NCI-H1694 (cell line): ENCODE measurements at regions not wholly inside any gene's neighbourhood (a gene's known extent, or its start where the extent isn't known, plus 50 kb on each side); places are given as distances from the start of the nearest gene placed in this dataset.

Experiments
- DNase-seq: peaks from one replicate; lab custom pipeline; 2025; lab: John Stamatoyannopoulos, UW

DNA sequence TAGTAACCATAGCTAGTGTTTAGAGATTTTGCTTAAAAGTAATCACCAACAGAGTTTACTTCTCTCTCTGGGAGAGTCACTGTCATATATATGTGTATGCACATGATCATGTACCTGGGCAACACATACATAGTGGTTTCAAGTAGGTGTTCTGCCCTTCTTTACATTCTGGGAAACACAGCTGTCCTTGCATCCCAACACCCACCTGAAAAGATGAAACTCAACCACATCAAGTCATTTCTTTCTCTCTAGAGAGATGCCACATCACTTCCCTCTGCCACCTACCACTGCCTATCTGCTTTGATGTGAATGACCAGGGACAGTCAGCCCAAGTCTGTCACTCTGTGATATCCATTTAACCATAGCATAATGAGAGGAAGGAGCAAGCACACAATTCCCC, 155.8 kb upstream of the GADL1 start:
- no peak for DNase-seq

DNA sequence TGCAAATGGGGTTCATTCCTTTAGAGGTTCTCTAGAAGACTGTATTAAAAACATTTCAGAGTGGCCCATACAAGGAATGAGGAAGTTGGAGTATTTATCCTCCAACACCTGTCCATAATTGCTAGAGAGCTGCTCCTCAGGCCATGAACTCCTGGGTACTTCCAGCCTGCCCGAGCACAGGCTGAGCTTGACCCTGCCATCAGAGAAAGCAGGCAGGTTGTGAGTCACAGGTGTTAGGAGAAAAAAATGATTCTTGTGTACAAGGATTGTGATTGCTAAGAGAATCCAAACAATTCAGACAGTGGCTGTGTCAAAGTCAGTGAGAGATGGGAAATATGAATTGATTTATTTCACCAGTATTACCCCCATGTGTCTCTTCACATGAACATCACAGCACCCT, 156.8 kb upstream of the GADL1 start:
- no peak for DNase-seq

DNA sequence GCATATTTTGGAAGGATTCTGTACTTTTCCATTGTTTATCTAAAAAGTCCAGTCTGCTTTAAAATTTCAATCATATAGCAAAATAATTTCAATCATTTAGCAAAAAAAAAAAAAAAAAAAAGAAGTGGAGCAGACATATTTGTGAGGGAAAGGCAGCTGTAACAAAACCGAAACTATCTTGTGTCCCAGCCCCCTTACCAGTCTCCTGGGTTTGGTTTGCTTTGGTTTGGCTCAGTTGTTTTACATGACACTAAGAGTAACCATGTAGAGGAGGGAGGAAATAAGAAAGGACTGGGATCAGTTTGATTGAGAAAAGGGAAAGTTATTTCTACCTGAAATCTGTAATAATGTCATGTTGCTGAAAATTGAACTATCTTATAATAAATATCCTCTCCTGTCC, 158.8 kb upstream of the GADL1 start:
- DNase-seq = no peak

DNA sequence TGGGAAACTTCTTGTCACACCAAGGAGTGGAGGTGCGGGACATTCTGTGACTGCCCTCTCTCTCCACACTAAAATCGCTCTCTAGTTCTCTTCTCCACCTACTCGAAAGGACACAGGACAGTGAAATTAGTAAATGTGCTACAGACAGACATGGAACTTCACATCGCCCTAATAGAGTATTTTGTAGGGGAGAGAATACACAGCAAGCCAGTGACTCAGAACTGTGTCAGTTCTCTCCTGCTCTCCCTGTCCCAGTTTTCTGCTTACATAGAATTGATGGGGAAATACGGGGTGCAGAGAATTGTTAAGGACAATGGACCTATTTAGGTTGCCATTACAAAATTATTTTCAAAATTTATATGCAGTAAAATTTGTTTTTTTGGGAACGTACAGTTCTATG, 159.6 kb upstream of the GADL1 start:
- DNase-seq = no peak

DNA sequence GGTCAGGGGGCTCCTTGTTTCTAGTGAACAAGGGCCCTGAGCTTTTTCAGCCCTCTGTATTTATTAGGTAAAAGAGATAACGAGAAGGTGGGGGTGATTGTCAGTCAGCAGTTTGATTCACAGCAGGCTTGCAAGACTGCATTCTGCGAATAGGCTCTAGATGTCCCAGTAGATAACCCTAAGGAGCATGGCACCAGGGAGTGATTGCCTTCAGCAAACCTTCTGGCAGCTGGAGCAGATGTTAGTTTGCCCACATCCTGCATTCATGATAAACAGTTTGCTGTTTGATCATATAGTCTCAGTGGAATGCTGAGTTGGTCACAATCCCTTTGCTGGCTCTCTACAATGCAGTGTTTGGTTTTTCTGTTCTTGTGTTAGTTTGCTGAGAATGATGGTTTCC, 161.3 kb upstream of the GADL1 start:
- DNase-seq = no peak

DNA sequence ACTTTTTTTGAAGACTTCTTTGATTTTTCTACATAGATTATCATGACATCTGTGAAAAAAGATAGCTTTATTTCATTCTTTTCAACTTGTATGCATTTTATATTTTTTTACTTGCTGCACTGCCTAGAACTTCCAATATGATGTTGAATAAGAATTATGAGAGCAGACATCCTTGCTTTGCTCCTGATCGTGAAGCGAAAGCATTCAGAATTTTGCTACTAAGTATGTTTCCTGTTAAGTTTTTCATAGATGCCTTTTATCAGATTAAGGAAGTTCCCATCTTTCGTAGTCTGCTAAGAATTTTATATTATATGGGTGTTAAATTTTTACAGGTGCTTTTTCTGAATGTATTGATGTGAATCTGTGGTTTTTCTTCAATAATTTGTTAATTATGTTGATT, 163.4 kb upstream of the GADL1 start:
- no peak for DNase-seq

DNA sequence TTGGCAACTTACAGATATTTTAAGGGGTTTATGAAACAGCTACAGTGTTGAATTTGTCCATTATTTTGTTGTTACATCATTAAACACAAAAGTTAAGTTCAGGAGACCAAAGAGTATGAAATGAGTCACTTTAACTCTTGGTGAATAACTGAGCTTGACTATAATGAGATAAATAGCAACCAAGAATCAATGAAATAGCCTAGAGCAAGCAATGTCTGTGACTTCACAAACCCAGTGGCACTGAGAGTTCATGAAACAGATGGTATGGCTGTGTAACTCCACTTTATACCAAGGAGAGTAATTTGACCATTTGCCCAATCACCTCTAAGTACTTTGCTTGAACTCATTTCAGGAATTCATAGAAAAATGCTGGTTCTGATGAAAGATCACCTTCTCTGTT, 169.6 kb upstream of the GADL1 start:
- no peak for DNase-seq

DNA sequence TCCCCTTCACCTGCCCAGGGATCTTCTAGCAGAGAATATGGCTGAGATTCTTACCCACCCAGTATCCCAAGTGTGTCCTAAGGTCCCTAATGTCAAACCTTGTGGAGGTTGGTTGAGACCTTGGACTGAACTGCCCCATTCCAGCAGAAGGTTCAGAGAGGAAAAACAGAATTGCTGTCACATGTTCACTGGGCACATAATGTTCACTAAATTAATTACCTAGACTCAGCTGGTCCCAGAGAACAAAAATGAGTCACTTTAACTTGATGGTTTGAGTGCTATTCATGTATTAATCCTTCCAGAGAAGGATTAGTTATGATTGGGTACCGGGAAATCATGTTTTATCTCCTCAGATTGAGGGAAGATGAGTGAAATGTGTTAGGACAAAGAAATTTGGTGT, 171.3 kb upstream of the GADL1 start:
- DNase-seq = no peak

DNA sequence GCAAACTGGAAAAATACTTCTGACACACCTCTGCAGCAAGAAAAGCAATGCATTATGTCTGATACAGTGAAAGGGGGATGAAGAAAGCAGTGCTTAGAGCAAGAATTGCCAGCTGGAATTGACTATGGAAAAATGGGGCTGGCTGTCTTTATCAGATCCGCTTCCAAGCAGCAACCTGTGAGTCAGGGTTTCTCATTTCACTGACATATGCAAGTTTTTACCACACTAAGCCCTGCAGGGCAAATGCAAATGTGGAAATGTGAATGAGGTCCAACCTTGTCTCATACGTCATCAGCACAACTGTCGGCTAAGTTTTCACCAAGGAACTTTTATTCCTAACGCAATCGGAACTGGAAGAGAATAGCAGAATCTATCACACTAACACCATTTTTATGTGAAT, 172.5 kb upstream of the GADL1 start:
- no peak for DNase-seq

DNA sequence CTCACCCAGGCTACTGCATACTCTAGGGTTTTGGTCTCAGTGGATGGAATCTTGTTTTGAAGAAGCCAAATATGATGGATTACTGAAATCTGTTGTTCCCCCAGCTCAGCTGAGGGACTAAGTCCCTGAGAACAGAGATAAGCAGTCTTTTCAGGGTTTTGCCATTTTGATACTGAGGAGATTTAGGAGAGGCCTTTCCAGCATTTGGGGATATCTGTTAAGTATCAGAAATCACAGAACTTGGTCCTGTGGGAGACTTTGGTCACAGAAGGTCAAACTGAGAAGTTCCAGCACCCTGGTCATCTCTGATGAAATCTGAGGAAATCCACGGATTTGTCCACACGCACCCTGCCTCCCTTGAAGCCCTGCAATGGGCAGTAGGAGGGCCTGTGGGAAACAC, 181.0 kb upstream of the GADL1 start:
- DNase-seq = no peak

DNA sequence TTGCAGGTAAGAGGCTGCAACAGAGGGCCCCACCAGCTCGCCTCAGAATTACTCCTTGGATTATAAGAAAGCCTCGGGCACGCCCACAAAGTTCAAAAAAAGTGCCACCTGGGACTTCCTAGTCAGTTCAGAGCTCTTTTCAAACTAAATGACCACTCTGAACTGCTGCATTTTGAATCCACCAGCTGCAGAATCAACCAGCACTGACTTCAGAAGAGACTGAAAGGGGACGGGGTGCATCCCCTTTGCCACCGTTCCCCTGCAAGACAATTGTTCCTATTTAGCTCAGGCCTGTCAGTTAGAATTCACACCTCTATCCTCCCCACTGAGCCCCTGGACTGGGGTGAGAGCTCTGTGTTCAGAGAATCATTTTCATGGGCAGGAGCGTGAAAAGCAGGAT, 181.4 kb upstream of the GADL1 start:
- DNase-seq = no peak

DNA sequence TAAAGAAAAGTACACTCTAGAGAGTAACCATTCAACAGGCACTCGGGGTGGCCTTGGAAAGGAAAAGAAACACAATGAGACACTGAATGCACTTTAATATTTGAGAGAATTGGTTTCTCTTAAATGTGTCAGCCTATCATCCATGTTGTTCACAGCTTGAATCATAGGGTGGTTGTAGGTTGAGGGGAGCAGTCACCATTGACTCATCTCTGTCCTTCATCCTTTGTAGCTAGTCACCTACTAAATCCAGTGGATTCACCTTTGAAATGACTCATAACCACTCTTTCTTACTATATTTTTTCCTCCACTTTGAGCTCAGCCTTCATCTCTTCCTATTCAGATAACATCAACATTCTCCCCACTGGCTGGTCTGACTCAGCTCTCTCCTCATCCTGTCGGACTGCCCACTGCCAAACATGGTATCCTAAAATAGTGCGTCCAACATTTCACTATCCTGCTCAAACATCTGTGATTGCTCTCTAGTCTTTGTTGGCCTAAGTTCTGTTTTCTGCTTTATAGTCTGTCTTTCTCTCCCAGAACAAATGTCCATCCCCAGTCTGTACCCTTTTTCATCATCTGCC, 182.7 kb upstream of the GADL1 start:
- no peak for DNase-seq

DNA sequence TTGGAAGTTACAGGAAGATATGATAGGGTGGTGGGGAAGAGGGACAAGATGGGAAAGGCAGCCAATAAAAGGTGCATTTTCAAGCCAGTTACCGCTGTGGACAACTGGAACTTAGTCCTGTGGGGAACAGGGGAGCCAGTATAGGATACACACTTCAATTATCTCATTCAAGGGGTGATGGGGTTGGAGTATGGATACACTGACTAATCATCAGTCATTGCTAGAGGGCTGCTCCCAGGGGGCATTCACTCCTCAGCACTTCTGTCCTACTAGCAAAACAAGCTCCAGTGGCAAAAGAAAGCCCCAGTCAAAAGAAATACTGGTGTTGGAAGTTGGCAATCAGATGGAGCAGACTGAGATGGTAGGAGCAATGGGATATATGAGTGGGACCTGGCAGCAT, 183.4 kb upstream of the GADL1 start:
- no peak for DNase-seq

DNA sequence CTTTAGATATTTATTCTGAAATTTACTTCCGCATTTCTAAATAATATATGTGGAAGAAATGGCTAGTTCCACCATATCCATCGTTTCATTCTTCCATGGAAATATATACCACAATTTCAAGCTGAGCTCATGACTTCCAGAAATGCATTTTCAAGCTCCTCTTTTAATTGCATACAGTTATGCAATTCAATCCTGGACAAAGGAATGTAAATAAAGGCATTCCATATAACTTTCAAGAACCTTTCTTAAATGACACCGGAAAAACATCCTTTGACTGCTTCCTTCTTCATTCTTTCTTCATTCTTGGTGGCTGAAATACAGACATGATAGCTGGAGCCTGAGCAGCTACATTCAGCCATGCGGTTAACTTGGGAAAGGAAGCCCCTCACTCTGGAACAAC, 185.2 kb upstream of the GADL1 start:
- DNase-seq = no peak

DNA sequence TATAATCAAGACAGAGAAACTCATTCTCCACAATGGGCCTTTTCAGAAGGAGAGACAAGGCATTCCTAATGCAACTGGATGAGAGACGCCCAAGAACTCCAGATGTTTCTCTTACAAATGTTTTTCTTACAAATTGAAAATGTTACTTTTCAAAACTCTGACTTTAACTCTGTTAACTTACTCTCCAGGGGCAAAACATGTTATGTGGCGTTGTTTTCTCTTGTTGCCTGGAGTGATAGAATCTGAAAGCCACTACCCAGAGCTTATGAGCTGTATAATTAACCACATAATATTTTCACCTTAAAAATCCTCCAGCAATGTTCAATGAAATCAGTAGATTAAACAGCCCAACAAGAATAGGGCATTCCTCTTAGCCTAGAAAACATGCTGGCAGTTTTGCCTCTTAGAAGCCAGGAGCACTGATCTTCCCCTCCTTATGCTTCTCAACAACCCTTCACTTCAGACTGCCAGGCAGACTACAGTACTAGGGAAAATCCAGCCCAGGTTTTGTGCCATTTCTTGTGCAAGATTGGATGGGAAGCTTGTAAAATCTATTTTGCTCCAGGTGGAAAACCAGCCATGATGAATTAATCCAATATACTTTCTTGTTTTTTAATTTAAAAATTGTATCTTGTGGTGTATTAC, 186.7 kb upstream of the GADL1 start:
- DNase-seq = no peak

DNA sequence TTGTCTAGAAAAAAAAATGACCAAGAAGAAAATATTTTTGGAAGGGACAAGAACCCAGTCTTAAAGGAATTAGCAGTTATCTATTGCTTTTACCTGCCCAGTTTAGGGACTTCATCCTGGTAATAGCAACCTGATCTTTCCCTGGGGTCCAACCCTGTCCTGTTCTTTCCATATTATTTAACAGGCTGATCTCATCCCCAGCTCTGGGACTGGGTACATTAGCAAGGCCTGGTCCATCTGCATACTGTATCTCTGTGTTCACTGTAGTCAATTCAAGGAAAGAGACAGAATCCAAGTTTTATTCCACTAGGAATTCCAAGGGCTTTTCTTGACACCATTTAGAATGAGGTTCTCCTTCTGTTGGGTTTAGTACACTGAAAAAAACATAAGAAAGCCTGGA, 191.7 kb upstream of the GADL1 start:
- no peak for DNase-seq

DNA sequence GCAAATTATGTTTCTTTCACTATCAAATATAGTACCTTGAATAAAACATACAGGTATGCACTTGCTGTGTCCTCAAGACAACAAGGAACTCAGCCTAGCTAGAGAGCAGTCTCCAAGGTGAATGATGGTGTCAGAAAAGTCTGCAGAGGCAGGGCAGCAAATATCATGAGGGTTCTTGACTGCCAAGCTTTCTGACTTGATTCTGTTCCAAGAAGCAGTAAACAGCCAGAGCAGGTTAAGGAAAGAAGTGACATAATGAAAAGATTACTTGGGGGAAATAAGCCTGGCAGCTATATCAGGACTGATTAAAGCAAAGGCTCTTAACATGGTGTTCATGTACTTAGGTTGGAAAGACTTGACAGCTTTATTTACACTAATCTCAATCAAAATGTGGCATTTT, 192.2 kb upstream of the GADL1 start:
- no peak for DNase-seq

DNA sequence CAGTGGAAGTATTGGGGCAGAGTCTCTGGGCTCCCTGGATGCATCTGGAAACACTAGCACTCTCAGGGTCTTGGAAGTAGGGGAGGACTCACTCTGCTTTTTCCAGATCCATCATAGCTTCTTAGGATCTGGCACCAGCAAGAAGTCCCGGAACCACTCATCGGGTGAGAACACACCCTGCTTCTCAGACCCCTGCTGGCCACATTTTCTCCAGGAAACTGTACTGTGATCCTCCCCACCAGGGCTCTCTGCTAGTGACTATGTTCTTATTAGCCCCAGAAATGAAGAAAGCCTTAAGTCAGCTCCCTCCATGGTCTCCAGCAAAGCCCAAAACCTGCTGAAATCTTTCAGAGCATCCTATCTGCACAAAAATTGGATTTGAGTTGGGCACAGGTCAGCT, 197.3 kb upstream of the GADL1 start:
- DNase-seq = no peak

DNA sequence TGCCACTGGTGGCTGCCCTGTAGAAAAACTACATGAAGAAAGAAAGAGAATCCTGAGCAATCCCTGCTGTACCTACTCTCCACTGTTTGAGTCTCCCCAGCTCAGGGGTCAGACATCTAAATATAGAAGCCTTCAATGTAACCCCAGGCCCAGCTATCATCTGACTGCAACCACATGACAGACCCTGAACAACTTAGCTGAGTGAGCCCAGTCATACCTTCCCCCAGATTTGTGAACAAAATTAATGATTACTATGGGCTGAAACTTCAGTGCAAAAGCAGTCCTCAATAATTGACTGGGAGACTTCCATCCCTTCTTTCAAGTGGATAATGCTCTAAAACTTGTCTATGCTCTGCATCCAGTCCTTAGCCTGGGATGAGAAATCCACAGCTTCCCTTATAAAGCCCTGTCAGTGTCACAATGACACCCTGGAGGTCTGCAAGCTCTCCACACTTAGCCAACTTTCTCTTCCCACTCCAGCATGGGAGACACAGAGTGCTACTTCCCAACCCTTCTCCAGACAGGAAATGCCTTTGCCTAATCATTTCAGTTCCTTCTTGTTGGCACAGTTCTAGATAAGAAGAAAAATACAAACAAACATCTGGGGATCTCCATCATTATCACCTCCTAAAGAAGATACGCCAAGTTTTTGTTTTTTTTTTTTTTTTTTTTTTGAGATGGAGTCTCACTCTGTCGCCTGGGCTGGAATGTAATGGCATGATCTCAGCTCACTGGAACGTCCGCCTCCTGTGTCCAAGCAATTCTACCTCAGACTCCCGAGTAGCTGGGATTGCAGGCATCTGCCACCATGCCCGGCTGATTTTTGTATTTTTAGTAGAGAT, 198.5 kb upstream of the GADL1 start:
- DNase-seq = no peak

DNA sequence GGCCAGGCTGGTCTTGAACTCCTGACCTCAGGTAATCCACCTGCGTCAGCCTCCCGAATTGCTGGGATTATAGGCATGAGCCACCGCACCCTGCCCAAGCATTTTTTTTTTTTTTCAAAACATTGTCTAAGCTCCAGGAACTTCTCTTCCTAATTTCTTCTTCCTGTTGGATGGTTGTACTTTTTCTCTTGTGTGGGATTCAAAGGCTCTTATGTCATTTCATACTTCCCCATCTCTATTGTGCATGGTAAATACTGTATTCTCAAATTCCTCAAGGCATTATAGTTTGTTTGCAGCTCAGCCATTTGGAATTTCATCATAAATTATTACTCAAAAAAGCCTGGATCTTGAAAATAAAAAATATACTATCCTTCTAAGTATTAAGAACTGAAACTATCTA, 199.1 kb upstream of the GADL1 start:
- no peak for DNase-seq

DNA sequence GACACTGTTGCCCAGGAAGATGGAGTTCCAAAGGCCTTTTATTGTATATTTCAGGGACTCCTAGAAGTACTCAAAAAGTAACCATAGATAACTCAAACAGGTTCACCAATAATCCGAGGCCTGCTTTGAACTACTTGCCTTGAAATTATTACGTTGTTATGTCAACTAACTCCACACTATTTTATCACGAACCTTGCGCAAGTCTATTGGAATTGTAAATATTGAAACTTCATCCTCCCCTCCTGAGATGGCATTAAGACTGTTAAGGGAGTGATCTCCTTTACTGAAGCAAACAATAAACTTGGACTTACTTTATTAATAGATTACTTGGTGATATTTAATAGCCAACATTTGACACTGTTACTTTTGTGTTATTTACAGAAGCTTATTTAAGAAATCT, 199.6 kb upstream of the GADL1 start:
- DNase-seq = no peak

DNA sequence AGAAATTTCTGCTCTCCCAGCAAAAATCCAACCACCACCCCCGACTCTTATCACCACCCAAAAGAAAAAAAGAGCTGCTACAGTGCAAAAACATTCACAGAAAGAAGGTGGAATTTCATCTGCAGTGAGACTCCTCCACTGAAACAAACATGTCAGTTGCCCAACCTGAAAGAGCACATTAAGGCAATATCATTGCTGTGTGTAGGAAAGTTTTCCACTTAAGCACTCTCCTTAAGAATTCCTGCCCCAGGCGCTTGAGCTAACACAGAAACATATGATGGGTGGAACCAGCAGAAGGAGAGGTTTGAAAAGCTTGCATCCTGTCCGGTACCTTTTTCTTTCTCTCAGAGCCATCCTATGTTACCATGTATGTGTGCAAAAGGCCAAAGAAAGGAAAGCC, 200.8 kb upstream of the GADL1 start:
- no peak for DNase-seq

DNA sequence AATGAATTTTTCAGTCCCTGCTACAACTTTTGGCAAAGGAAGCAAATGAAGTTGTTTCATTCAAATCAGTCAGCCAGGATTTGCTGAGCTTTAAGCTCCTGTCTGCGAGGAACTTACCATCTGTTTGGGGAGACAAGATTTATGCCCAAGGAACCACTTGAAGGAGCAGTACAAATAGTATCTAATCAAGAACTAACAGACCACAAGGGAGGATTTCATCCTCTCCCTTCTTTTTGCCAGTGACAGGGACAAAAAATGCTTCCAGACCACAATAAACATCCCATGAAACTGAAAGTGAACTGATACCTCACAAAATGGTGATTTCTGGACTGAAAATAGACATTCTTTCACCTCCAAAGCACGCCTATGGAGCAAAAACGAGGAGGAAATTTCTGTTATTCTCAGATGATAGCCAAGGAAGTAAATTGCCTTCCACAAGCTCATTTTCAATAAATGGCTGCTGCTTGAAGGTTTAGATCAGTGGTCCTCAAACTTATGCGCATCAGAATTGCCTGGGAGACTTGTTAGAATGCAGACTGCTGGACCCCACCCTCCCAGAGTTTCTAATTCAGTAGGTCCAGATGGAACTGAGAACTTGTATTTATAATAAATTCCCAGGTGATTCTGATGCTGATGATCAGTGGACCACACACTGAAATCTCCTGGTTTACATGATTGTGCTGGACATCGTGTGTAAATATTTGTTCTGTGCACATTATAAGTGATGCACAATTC, 202.4 kb upstream of the GADL1 start:
- DNase-seq = no peak
